HG03442 (cell line): ENCODE measurements at regions not wholly inside any gene's neighbourhood (a gene's known extent, or its start where the extent isn't known, plus 50 kb on each side); places are given as distances from the start of the nearest gene placed in this dataset.

Experiments used
- ATAC-seq: cut with Tn5 transposase; IDR thresholded peaks from one replicate; pipeline ENCODE4 v1.9.1; 2021; ENCODE audit warnings: mild to moderate bottlenecking, moderate library complexity; ENCODE audit not compliant: unreplicated experiment

- no peak for ATAC-seq
Observed at GRCh38 chr2:147232225-147232669, 612.6 kb upstream of the ACVR2A start.

- ATAC-seq: peak; percentile 89
Observed at GRCh38 chr2:147231607-147232006, 613.2 kb upstream of the ACVR2A start.

DNA sequence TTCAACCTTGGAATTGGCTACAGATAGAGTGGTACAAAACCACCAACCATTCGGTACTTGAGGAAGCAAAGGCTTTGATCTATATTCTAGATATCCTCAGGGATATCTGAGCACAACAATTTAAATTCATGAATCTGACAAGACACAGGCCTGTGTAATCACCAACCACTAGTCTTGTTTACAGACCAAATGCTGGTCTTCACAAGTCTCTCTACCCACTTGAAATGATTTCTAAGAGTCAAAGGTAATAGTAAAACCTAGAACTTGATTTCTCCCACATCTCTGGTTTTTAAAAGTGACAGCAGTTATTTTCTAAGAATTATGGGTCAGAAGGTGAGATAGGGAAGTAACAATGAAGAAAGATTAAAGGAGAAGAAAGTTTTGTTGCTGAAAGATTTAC lies 613.7 kb upstream of the ACVR2A start:
- ATAC-seq: no peak

GRCh38 chr2:147227313-147227712 lies 617.5 kb upstream of the ACVR2A start:
- ATAC-seq: no peak

DNA sequence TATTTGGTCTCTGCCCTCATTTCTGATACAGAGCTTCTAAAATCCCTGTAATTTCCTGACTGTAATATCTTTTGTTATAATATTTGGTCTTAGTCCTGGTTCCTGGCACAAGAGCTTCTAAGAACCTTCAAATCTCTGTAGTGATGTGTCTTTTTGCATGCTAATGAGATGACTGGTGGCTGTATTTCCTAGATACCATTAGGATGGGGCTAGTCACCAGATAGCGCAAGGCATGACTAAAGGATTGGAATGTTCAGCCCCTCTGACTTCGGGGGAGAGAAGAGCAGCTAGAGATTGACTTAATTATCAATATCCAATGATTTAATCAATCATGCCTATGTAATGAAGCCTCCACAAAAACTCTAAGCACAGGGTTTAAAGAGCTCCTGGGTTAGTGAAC lies 620.8 kb upstream of the ACVR2A start:
- ATAC-seq: no peak

DNA sequence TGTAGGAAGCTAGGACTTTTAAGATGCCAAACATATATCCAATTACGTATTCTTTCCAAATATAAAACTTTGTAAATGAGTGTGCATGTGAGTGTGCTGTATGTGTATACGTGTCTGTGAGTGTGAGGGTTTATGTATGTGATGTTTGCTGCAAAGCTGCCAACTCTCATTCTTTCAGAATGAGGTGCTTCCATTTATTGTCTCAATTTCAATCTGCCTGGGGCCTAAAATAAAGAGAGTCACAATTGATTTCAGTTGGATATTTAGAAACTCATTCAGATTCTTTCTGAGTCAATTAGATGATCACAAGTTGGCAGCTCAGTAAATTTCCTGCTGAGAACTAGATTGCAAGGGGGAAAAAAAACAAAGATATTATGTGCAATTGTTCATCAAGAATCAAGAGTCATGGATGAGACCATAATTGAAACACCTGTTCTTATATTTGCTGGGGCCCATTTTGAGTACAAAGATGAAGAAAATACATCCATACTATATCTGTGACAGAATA lies 621.2 kb upstream of the ACVR2A start:
- ATAC-seq: no peak

GRCh38 chr2:147223119-147223518 lies 621.7 kb upstream of the ACVR2A start:
- ATAC-seq: peak; percentile 81

- ATAC-seq: peak; percentile 78
Observed at GRCh38 chr2:147222506-147222905, 622.3 kb upstream of the ACVR2A start.

- no peak for ATAC-seq
Observed at GRCh38 chr2:147214914-147215313, 629.9 kb upstream of the ACVR2A start.

DNA sequence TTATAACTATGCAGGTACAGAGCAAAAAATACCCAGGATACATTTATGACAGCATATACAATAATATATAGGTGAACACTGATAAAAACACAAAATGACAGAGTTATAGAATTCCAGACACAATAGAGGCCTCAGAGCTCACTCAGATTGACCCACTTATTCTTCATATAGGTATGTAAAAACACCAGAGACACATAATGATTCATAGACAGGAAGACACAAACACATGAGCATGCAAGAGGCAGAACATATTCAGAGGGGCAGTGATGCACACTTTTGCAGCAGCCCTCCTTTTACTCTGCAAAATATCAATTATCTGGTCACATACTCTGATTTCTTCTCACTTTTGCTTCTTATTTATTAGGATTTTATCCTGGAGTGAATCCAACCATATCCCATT lies 633.3 kb upstream of the ACVR2A start:
- no peak for ATAC-seq

- no peak for ATAC-seq
Observed at GRCh38 chr2:147204102-147204501, 640.7 kb upstream of the ACVR2A start.

GRCh38 chr2:147198651-147199171 lies 646.1 kb upstream of the ACVR2A start:
- ATAC-seq: no peak

DNA sequence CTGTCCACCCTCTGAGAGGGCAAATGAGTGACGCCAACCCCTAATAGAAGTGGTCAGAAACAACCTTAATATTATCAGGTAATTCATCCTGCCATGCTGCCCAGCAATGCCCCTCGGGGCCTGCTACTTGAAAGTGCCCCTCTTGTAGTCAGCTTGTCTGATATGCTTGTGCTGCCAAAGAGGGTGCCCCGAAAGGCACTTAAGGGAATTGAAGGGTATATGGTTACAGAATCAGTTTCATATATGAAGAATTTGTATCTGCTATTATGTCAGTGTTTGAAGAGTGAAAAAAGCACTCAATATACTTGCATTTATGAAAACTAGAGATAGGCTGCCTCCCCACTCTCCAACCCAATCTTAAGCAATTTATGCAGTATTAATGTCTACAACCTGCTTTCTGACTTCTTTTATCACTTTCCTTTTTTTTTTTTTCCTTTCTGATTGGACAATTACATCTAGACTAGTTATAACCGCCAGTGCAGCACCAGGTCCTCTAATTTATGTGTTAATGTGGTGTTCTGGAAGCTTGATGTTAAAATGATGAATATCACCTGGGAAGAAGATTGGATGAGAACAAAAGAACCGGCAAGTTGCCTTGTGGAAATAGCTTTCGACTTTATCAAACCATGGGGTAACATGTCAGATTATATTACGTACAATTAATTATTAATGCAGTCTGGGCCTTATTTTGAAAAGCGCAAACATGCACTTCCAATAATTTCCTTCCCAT lies 646.9 kb upstream of the ACVR2A start:
- ATAC-seq: no peak

- peak; percentile 80 for ATAC-seq
Observed at GRCh38 chr2:147182260-147182659, 662.6 kb upstream of the ACVR2A start.

- peak; percentile 68 for ATAC-seq
Observed at GRCh38 chr2:147181351-147182029, 663.3 kb upstream of the ACVR2A start.

GRCh38 chr2:147177071-147177857 lies 667.6 kb upstream of the ACVR2A start:
- no peak for ATAC-seq

GRCh38 chr2:147174824-147175254 lies 670.0 kb upstream of the ACVR2A start:
- no peak for ATAC-seq

DNA sequence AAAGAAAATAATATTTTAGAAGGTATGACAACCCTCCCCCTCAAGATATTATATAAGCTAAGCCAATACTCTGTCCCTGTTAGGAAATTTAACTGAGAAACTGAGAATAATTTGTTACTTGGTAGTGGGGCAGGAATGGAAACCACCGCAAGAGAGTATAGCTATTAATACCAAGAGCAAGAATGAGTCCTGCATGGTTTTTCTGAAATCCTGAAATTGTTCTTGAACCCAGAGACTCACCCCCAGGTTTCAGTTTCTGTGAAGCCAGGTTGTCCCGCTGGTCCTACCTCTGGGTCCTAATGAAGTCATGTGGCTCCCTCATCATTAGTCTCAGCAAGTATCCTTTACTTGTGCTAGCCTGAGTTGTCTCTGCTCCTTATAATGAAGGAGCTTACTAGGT lies 671.0 kb upstream of the ACVR2A start:
- ATAC-seq: peak; percentile 70

DNA sequence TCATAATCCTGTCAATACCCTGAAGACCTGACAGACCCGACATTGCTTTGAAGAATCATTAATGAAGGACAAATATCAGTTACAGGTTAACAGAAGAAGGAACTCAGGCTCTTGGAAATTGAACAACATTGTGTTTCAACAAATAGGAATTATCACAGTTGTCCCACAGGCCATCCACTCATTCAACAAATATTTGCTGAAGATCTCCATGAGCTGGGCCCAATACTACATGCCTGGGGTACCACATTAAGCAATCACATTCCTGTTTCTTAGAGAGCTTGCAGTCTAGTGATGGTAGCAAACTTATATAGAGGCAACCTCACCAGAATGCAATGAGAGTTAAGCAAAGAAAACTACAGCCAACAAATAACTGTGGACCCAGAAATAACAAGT lies 671.6 kb upstream of the ACVR2A start:
- no peak for ATAC-seq

DNA sequence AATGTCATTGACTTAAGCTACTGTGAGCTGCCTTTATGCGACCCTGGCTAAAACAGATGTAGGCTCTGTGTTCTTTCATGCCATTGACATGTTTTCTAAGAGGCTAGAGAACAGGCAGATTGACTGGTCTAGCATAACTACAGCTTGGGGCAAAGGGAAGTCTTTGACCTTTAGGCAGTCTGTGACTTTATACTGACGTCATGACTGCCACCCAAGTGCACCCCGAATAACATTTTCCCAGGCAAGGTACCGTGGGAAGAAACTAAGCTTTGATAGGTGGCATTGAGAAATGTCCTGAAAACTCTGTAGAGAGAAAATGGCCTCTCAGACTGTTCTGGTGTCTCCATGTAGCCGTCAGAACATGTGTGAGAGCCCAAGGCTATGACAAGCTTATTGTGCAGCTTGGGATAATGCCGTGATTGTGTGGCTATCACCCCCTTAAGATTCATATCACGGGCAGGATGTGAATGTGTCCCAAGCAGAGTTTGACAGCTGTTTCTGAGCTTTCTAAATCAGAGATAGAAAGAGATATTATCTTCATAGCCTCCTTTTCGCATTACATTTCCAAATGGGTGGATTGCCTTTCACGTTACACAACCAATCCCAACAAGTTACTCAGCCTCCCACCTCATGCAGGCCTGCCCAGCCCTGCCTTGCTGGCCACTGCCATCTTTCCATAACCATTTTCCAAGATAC lies 672.2 kb upstream of the ACVR2A start:
- ATAC-seq: no peak

DNA sequence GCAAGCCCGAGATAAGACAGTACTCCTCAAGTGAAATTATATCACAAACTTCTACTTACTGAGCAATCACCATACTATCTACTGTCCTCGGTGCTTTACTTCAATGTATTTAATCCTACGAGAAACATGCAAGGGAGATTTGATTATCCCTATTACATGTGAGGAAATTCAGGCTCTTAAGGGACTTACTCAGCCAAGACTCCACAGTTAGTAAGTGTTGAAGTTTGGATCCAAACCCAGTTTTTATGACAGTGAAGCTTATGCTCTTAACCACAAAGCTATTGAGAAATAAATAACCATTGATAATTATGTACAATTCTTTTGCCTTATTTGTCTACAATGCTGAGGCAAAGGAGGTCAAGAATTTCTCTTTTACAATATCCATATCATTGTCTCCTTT lies 672.9 kb upstream of the ACVR2A start:
- no peak for ATAC-seq
